GM12892 (cell line): ENCODE measurements at regions not wholly inside any gene's neighbourhood (a gene's known extent, or its start where the extent isn't known, plus 50 kb on each side); places are given as distances from the start of the nearest gene placed in this dataset.

Source experiments
- POLR2A ChIP-seq: IDR thresholded peaks from 2 replicates; pipeline ENCODE4 v1.6.1; 2011; ENCODE audit warnings: low read depth, low read length, control low read depth
- POLR2AphosphoS5 ChIP-seq: IDR thresholded peaks from 2 replicates; pipeline ENCODE4 v1.6.1; 2011; ENCODE audit warnings: low read depth, low read length, control low read depth
- TAF1 ChIP-seq: IDR thresholded peaks from 2 replicates; pipeline ENCODE4 v1.6.1; 2011; ENCODE audit warnings: low read depth, mild to moderate bottlenecking, control low read depth, low read length, borderline replicate concordance

DNA sequence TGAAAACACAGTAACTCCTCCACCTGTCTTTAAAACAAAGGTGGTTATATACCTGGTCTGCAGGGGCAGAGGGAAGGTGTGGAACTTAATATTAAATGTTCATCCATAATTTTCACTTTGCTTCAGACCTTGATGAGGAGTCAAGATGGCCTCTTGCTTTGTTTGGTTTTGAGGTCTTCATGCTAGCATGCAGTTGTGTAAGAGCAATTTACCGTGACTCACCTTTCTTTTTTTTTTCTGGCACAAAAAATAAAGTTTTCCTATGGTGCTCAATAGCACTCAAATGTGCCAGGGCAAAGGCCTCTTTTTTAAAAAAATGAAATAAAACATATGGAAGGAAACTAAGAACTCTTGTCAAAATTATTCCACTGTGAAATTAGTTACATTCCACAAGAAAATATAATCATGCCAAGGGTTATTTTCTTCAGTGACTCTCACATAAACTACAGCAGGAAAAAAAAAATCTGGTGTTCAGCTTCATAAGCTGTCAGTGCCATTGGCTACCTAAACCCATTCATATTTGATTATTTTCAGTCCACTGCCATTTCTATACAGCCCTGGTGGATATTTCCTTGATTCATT, 128.2 kb downstream of the SLC7A11 start:
- TF ChIP-seq POLR2A (no peak), TAF1 (no peak), POLR2AphosphoS5 (no peak)
